ENCODE measurements at regions not wholly inside any gene's neighbourhood (a gene's known extent, or its start where the extent isn't known, plus 50 kb on each side); places are given as distances from the start of the nearest gene placed in this dataset.

- intact Hi-C loops (cut with micrococcal nuclease): no loop called here
- Histone ChIP-seq H3K36me3 (ENCODE audit: control insufficient read depth in 1 of 2, insufficient read depth in 2 of 2, low read length in 2 of 2) (no peaks in the 10 kb centered on the region), H3K4me2 (ENCODE audit: low read length) (no peak overlapping the region), H2AFZ (ENCODE audit: low read depth, low read length, poor library complexity, severe bottlenecking) (no peak overlapping the region), H3K9ac (ENCODE audit: low read length) (no peak overlapping the region), H3K9me3 (ENCODE audit: control insufficient read depth in 1 of 2, insufficient read depth in 1 of 2, low read depth in 1 of 2, low read length in 2 of 2) (no peaks in the 10 kb centered on the region), H3K4me1 (ENCODE audit: control insufficient read depth in 1 of 2, insufficient read depth in 2 of 2, low read length in 2 of 2) (peaks cover 0 to 10% of the 10 kb centered on the region in 2 experiments; a peak in 2 of 4 replicates), H3K79me2 (ENCODE audit: insufficient read depth, low read length) (no peaks in the 10 kb centered on the region), H4K20me1 (ENCODE audit: insufficient read depth) (no peaks in the 10 kb centered on the region), H3K27ac (ENCODE audit: low read depth, low read length) (no peak overlapping the region), H3K9me2 (ENCODE audit: insufficient read depth) (no peaks in the 10 kb centered on the region; the same call in 1 of the 2 replicates), H3K27me3 (ENCODE audit: insufficient read depth, low read length) (no peaks in the 10 kb centered on the region), H3K4me3 (replicated peaks in 1 of 2; ENCODE audit: low read depth in 1 of 2, low read length in 2 of 2) (no peak overlapping the region)
- TF ChIP-seq EZH2 (IDR thresholded peaks at IDR 0.05) (no peak), CEBPB (IDR thresholded peaks at IDR 0.05; ENCODE audit: low read depth) (no peak), EGR1 (IDR thresholded peaks at IDR 0.05; ENCODE audit: low read depth) (no peak)
- CTCF ChIA-PET: no interaction called here
- BruUV-seq (replicated peaks): no TSS peak
- no peak for ATAC-seq
- POLR2A ChIA-PET: no interaction called here
- RAD21 ChIA-PET (ENCODE audit: low non-redundant PET in 1 of 2, low total read pairs in 2 of 2, uncharacterized antibody in 2 of 2, unreplicated experiment in 2 of 2): no interaction called here
- DNase-seq (ENCODE audit: low read depth, low spot score): no peak
These were observed 469.9 kb downstream of the NUP35 start for GRCh38 chr2:183594150-183594549.

GRCh38 chr2:183597841-183598240 is 473.6 kb downstream of the NUP35 start:
- ChIA-PET POLR2A (no interaction called here), RAD21 (ENCODE audit: low non-redundant PET in 1 of 2, low total read pairs in 2 of 2, uncharacterized antibody in 2 of 2, unreplicated experiment in 2 of 2) (no interaction called here), CTCF (no interaction called here)
- DNase-seq (ENCODE audit: low read depth, low spot score) (peak; percentile 4), ATAC-seq (0 out of 2 replicates have a peak, but pooled peaks have one; percentile 69)
- H3K36me3 ChIP-seq (ENCODE audit: control insufficient read depth in 1 of 2, insufficient read depth in 2 of 2, low read length in 2 of 2): no peaks in the 10 kb centered on the region
- intact Hi-C loops (cut with micrococcal nuclease): no loop called here
- H2AFZ ChIP-seq (ENCODE audit: low read depth, low read length, poor library complexity, severe bottlenecking): peak overlapping the region; percentile 71
- H3K9me3 ChIP-seq (ENCODE audit: control insufficient read depth in 1 of 2, insufficient read depth in 1 of 2, low read depth in 1 of 2, low read length in 2 of 2): no peaks in the 10 kb centered on the region
- no peak for TF ChIP-seq ZFX (IDR thresholded peaks at IDR 0.05)
- BruUV-seq (replicated peaks): no TSS peak
- no peak overlapping the region for H3K27ac ChIP-seq (ENCODE audit: low read depth, low read length)
- H3K27me3 ChIP-seq (ENCODE audit: insufficient read depth, low read length): no peaks in the 10 kb centered on the region
- H3K9ac ChIP-seq (ENCODE audit: low read length): no peak overlapping the region
- H3K9me2 ChIP-seq (ENCODE audit: insufficient read depth): no peaks in the 10 kb centered on the region; the same call in 1 of the 2 replicates
- H3K4me3 ChIP-seq (replicated peaks in 1 of 2; ENCODE audit: low read depth in 1 of 2, low read length in 2 of 2): no peak overlapping the region
- H3K4me1 ChIP-seq (ENCODE audit: control insufficient read depth in 1 of 2, insufficient read depth in 2 of 2, low read length in 2 of 2): peaks cover 0 to 10% of the 10 kb centered on the region in 2 experiments; a peak in 2 of 4 replicates
- H4K20me1 ChIP-seq (ENCODE audit: insufficient read depth): no peaks in the 10 kb centered on the region
- H3K4me2 ChIP-seq (ENCODE audit: low read length): peak overlapping the region; percentile 37
- no peaks in the 10 kb centered on the region for H3K79me2 ChIP-seq (ENCODE audit: insufficient read depth, low read length)

- no peak for ATAC-seq
- no TSS peak for BruUV-seq (replicated peaks)
- RAD21 ChIA-PET (ENCODE audit: low non-redundant PET in 1 of 2, low total read pairs in 2 of 2, uncharacterized antibody in 2 of 2, unreplicated experiment in 2 of 2): no interaction called here
- Histone ChIP-seq H3K9me2 (ENCODE audit: insufficient read depth) (no peaks in the 10 kb centered on the region), H3K4me3 (replicated peaks in 1 of 2; ENCODE audit: low read depth in 1 of 2, low read length in 2 of 2) (no peak overlapping the region), H3K4me2 (ENCODE audit: low read length) (no peak overlapping the region), H3K4me1 (ENCODE audit: control insufficient read depth in 1 of 2, insufficient read depth in 2 of 2, low read length in 2 of 2) (no peaks in the 10 kb centered on the region), H3K27ac (ENCODE audit: low read depth, low read length) (no peak overlapping the region), H3K79me2 (ENCODE audit: insufficient read depth, low read length) (no peaks in the 10 kb centered on the region), H3K9me3 (ENCODE audit: control insufficient read depth in 1 of 2, insufficient read depth in 1 of 2, low read depth in 1 of 2, low read length in 2 of 2) (no peaks in the 10 kb centered on the region), H2AFZ (ENCODE audit: low read depth, low read length, poor library complexity, severe bottlenecking) (no peak overlapping the region), H3K36me3 (ENCODE audit: control insufficient read depth in 1 of 2, insufficient read depth in 2 of 2, low read length in 2 of 2) (no peaks in the 10 kb centered on the region), H4K20me1 (ENCODE audit: insufficient read depth) (no peaks in the 10 kb centered on the region), H3K27me3 (ENCODE audit: insufficient read depth, low read length) (no peaks in the 10 kb centered on the region), H3K9ac (ENCODE audit: low read length) (no peak overlapping the region)
- TF ChIP-seq ZBTB33 (IDR thresholded peaks at IDR 0.05; ENCODE audit: extremely low read depth, insufficient replicate concordance, low read length) (no peak), RAD21 (IDR thresholded peaks at IDR 0.05; ENCODE audit: low read depth) (no peak), FOSL1 (IDR thresholded peaks at IDR 0.05; ENCODE audit: low read depth) (no peak), CEBPB (IDR thresholded peaks at IDR 0.05; ENCODE audit: low read depth) (no peak), POLR2A (IDR thresholded peaks at IDR 0.05; ENCODE audit: borderline replicate concordance, extremely low read depth, insufficient read depth, insufficient read length) (no peak), EZH2phosphoT487 (IDR thresholded peaks at IDR 0.05; ENCODE audit: borderline replicate concordance) (no peak), SIN3A (IDR thresholded peaks at IDR 0.05; ENCODE audit: low read depth) (no peak)
- POLR2A ChIA-PET: no interaction called here
- no peak for DNase-seq (ENCODE audit: low read depth, low spot score)
- CTCF ChIA-PET: no interaction called here
- intact Hi-C loops (cut with micrococcal nuclease): no loop called here
These were observed 479.8 kb downstream of the NUP35 start for GRCh38 chr2:183604065-183604464.
